ENCODE measurements at regions not wholly inside any gene's neighbourhood (a gene's known extent, or its start where the extent isn't known, plus 50 kb on each side); places are given as distances from the start of the nearest gene placed in this dataset.
"Not testable (repeated sequence)": the region's sequence is repeated elsewhere in the genome, so short reads cannot be mapped to it uniquely, and the experiment has no call there.

- no peak for FAIRE-seq
Observed at GRCh38 chr18:40208958-40209357, 1746.1 kb upstream of the PIK3C3 start.

- no peak for FAIRE-seq
Observed at GRCh38 chr18:40197711-40198110, 1757.3 kb upstream of the PIK3C3 start.

GRCh38 chr18:40186677-40187076 is 1768.4 kb upstream of the PIK3C3 start:
- FAIRE-seq, result no peak

- FAIRE-seq, result no peak
Observed at GRCh38 chr18:40179729-40180461, 1775.1 kb upstream of the PIK3C3 start.

- FAIRE-seq, result no peak
Observed at GRCh38 chr18:40168026-40168425, 1787.0 kb upstream of the PIK3C3 start.

- FAIRE-seq, result no peak
Observed at GRCh38 chr18:40163254-40163653, 1791.8 kb upstream of the PIK3C3 start.

GRCh38 chr18:40160361-40160760 is 1794.7 kb upstream of the PIK3C3 start:
- no peak for FAIRE-seq

GRCh38 chr18:40159141-40160017 is 1795.7 kb upstream of the PIK3C3 start:
- FAIRE-seq, result no peak

- FAIRE-seq, result no peak
Observed at GRCh38 chr18:40157120-40157519, 1797.9 kb upstream of the PIK3C3 start.

GRCh38 chr18:40152859-40153258 is 1802.2 kb upstream of the PIK3C3 start:
- no peak for FAIRE-seq

GRCh38 chr18:40148960-40149359 is 1806.1 kb upstream of the PIK3C3 start:
- FAIRE-seq, result no peak

GRCh38 chr18:40133253-40133652 is 1821.8 kb upstream of the PIK3C3 start:
- no peak for FAIRE-seq

- FAIRE-seq, result not testable (repeated sequence)
Observed at GRCh38 chr18:40132438-40132837, 1822.6 kb upstream of the PIK3C3 start.

- no peak for FAIRE-seq
Observed at GRCh38 chr18:40124107-40124506, 1830.9 kb upstream of the PIK3C3 start.

GRCh38 chr18:40120796-40121391 is 1834.1 kb upstream of the PIK3C3 start:
- no peak for FAIRE-seq

- no peak for FAIRE-seq
Observed at GRCh38 chr18:40120356-40120755, 1834.7 kb upstream of the PIK3C3 start.

GRCh38 chr18:40119581-40119980 is 1835.5 kb upstream of the PIK3C3 start:
- FAIRE-seq, result not testable (repeated sequence)

- FAIRE-seq, result no peak
Observed at GRCh38 chr18:40110455-40110854, 1844.6 kb upstream of the PIK3C3 start.

- FAIRE-seq, result no peak
Observed at GRCh38 chr18:40109252-40110049, 1845.6 kb upstream of the PIK3C3 start.

- FAIRE-seq, result no peak
Observed at GRCh38 chr18:40108596-40108995, 1846.4 kb upstream of the PIK3C3 start.

GRCh38 chr18:40102903-40103302 is 1852.1 kb upstream of the PIK3C3 start:
- no peak for FAIRE-seq

GRCh38 chr18:40099641-40100040 is 1855.4 kb upstream of the PIK3C3 start:
- no peak for FAIRE-seq

- no peak for FAIRE-seq
Observed at GRCh38 chr18:40096675-40097074, 1858.4 kb upstream of the PIK3C3 start.

Data from TTC549 (cell line).